ENCODE measurements at regions not wholly inside any gene's neighbourhood (a gene's known extent, or its start where the extent isn't known, plus 50 kb on each side); places are given as distances from the start of the nearest gene placed in this dataset.

DNA sequence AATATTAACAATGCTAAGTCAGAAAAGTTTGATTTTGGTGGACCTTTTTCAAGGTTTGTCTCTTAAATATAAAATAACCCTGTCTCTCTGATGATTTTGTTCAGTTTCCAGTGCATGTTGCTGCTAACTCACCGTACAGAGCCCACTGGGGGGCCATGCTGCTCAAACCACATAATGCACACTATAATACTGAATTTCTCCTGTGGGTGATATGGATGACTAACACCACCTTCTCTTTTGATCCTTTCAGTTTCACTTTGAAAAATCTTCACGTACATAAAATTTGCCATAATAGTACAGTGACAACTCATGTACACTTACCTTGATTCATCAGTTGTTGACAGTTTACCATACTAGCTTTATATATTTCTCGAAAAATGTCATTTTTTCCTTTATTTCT lies 506.6 kb upstream of the MAN1A1 start:
- TF ChIP-seq POLR2AphosphoS5 (IDR thresholded peaks at IDR 0.05) (no peak), EP300 (conservative IDR thresholded peaks at IDR 0.05; ENCODE audit: poor library complexity, severe bottlenecking) (no peak), MXI1 (conservative IDR thresholded peaks at IDR 0.05; ENCODE audit: poor library complexity, severe bottlenecking) (no peak), SMC3 (conservative IDR thresholded peaks at IDR 0.05; ENCODE audit: poor library complexity) (no peak)
- TF ChIP-seq, protein P1, sequence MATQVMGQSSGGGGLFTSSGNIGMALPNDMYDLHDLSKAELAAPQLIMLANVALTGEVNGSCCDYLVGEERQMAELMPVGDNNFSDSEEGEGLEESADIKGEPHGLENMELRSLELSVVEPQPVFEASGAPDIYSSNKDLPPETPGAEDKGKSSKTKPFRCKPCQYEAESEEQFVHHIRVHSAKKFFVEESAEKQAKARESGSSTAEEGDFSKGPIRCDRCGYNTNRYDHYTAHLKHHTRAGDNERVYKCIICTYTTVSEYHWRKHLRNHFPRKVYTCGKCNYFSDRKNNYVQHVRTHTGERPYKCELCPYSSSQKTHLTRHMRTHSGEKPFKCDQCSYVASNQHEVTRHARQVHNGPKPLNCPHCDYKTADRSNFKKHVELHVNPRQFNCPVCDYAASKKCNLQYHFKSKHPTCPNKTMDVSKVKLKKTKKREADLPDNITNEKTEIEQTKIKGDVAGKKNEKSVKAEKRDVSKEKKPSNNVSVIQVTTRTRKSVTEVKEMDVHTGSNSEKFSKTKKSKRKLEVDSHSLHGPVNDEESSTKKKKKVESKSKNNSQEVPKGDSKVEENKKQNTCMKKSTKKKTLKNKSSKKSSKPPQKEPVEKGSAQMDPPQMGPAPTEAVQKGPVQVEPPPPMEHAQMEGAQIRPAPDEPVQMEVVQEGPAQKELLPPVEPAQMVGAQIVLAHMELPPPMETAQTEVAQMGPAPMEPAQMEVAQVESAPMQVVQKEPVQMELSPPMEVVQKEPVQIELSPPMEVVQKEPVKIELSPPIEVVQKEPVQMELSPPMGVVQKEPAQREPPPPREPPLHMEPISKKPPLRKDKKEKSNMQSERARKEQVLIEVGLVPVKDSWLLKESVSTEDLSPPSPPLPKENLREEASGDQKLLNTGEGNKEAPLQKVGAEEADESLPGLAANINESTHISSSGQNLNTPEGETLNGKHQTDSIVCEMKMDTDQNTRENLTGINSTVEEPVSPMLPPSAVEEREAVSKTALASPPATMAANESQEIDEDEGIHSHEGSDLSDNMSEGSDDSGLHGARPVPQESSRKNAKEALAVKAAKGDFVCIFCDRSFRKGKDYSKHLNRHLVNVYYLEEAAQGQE (IDR thresholded peaks at IDR 0.05; ENCODE audit: borderline replicate concordance): no peak
- TF ChIP-seq, protein P2, sequence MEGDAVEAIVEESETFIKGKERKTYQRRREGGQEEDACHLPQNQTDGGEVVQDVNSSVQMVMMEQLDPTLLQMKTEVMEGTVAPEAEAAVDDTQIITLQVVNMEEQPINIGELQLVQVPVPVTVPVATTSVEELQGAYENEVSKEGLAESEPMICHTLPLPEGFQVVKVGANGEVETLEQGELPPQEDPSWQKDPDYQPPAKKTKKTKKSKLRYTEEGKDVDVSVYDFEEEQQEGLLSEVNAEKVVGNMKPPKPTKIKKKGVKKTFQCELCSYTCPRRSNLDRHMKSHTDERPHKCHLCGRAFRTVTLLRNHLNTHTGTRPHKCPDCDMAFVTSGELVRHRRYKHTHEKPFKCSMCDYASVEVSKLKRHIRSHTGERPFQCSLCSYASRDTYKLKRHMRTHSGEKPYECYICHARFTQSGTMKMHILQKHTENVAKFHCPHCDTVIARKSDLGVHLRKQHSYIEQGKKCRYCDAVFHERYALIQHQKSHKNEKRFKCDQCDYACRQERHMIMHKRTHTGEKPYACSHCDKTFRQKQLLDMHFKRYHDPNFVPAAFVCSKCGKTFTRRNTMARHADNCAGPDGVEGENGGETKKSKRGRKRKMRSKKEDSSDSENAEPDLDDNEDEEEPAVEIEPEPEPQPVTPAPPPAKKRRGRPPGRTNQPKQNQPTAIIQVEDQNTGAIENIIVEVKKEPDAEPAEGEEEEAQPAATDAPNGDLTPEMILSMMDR (IDR thresholded peaks at IDR 0.05; ENCODE audit: poor library complexity, severe bottlenecking): no peak

Data from neural cell (in vitro differentiated cells).